H9 (cell line): ENCODE measurements at regions not wholly inside any gene's neighbourhood (a gene's known extent, or its start where the extent isn't known, plus 50 kb on each side); places are given as distances from the start of the nearest gene placed in this dataset.
A peak's percentile ranks its signal among the peaks of the same experiment; 100 is the strongest.

ENCODE experiments used
- DNase-seq: peaks from one replicate; pipeline ENCODE4 v3.0.0-alpha.2; 2017
- H2AFZ ChIP-seq: one replicate; pipeline ENCODE4 v1.6.1; 2013; ENCODE audit warnings: mild to moderate bottlenecking, low read length, control low read depth, moderate library complexity
- H2AK5ac ChIP-seq: 2 replicates; pipeline ENCODE4 v1.6.1; 2013; ENCODE audit warnings: low read length, control low read depth, mixed read lengths; ENCODE audit not compliant: insufficient read length
- H2BK120ac ChIP-seq: one replicate; pipeline ENCODE4 v1.6.1; 2013; ENCODE audit warnings: low read depth, mild to moderate bottlenecking, low read length, control low read depth, inconsistent platforms; ENCODE audit not compliant: poor library complexity, severe bottlenecking
- H2BK12ac ChIP-seq: 2 replicates; pipeline ENCODE4 v1.6.1; 2013; ENCODE audit warnings: low read length, control low read depth, mixed read lengths, low read depth; ENCODE audit not compliant: insufficient read length
- H2BK15ac ChIP-seq: 2 replicates; pipeline ENCODE4 v1.6.1; 2013; ENCODE audit warnings: low read depth, low read length, control low read depth
- H2BK20ac ChIP-seq: one replicate; pipeline ENCODE4 v1.6.1; 2013; ENCODE audit warnings: low read depth, mild to moderate bottlenecking, low read length, control low read depth, inconsistent platforms; ENCODE audit not compliant: poor library complexity, severe bottlenecking
- H2BK5ac ChIP-seq: 2 replicates; pipeline ENCODE4 v1.6.1; 2013; ENCODE audit warnings: low read length, control low read depth, mixed read lengths; ENCODE audit not compliant: insufficient read length
- H3K14ac ChIP-seq: 2 replicates; pipeline ENCODE4 v1.6.1; 2013; ENCODE audit warnings: low read length, control low read depth; ENCODE audit not compliant: insufficient read depth
- H3K18ac ChIP-seq: 2 replicates; pipeline ENCODE4 v1.6.1; 2013; ENCODE audit warnings: low read depth, mild to moderate bottlenecking, mixed read lengths, low read length, control low read depth; ENCODE audit not compliant: insufficient read length
- H3K23ac ChIP-seq: 2 replicates; pipeline ENCODE4 v1.6.1; 2013; ENCODE audit warnings: low read length, control low read depth, mixed read lengths, low read depth; ENCODE audit not compliant: insufficient read length
- H3K23me2 ChIP-seq: 2 replicates; pipeline ENCODE4 v1.6.1; 2013; ENCODE audit warnings: low read depth, mild to moderate bottlenecking, mixed read lengths, low read length, control low read depth; ENCODE audit not compliant: insufficient read length, poor library complexity, severe bottlenecking
- H3K27ac ChIP-seq: 2 replicates; pipeline ENCODE4 v1.5.1; 2013; ENCODE audit warnings: low read length, control low read depth, mixed read lengths, low read depth; ENCODE audit not compliant: insufficient read length
- H3K27me3 ChIP-seq: 2 replicates; pipeline ENCODE4 v1.6.1; 2013; ENCODE audit warnings: low read length, control low read depth, inconsistent platforms; ENCODE audit not compliant: insufficient read depth
- H3K4ac ChIP-seq: 2 replicates; pipeline ENCODE4 v1.6.1; 2013; ENCODE audit warnings: low read depth, mild to moderate bottlenecking, control low read depth, inconsistent platforms, low read length, moderate library complexity
- H3K4me1 ChIP-seq: 2 replicates; pipeline ENCODE4 v1.6.1; 2013; ENCODE audit warnings: low read length, control low read depth, inconsistent platforms; ENCODE audit not compliant: insufficient read depth
- H3K4me2 ChIP-seq: 2 replicates; pipeline ENCODE4 v1.6.1; 2013; ENCODE audit warnings: low read length, control low read depth, mixed read lengths; ENCODE audit not compliant: insufficient read length, insufficient read depth
- H3K56ac ChIP-seq: 2 replicates; pipeline ENCODE4 v1.6.1; 2013; ENCODE audit warnings: low read depth, mild to moderate bottlenecking, mixed read lengths, low read length, control low read depth; ENCODE audit not compliant: insufficient read length
- H3K79me1 ChIP-seq: 2 replicates; pipeline ENCODE4 v1.6.1; 2013; ENCODE audit warnings: low read depth, mild to moderate bottlenecking, moderate library complexity, low read length, control low read depth, inconsistent platforms; ENCODE audit not compliant: insufficient read depth, poor library complexity, severe bottlenecking
- H3K79me2 ChIP-seq: 2 replicates; pipeline ENCODE4 v1.6.1; 2013; ENCODE audit warnings: low read length, control low read depth, inconsistent platforms; ENCODE audit not compliant: insufficient read depth
- H3K9ac ChIP-seq: 2 replicates; pipeline ENCODE4 v1.6.1; 2013; ENCODE audit warnings: low read length, control low read depth, mixed read lengths; ENCODE audit not compliant: insufficient read length; ENCODE audit errors: extremely low read depth
- H3K9me3 ChIP-seq: one replicate; pipeline ENCODE4 v1.6.1; 2013; ENCODE audit warnings: low read depth, low read length, inconsistent platforms; ENCODE audit not compliant: control insufficient read depth
- H3T11ph ChIP-seq: one replicate; pipeline ENCODE4 v1.6.1; 2013; ENCODE audit warnings: mild to moderate bottlenecking, low read length, control low read depth, inconsistent platforms
- H4K20me1 ChIP-seq: one replicate; pipeline ENCODE4 v1.6.1; 2013; ENCODE audit not compliant: control insufficient read depth, insufficient read length, insufficient read depth
- H4K5ac ChIP-seq: 2 replicates; pipeline ENCODE4 v1.6.1; 2013; ENCODE audit warnings: low read depth, mild to moderate bottlenecking, mixed read lengths, low read length, control low read depth; ENCODE audit not compliant: insufficient read length
- H4K8ac ChIP-seq: replicated peaks from 2 replicates; pipeline ENCODE4 v1.6.1; 2013; ENCODE audit warnings: low read length, control low read depth, mixed read lengths, low read depth; ENCODE audit not compliant: insufficient read length
- H4K91ac ChIP-seq: 2 replicates; pipeline ENCODE4 v1.6.1; 2013; ENCODE audit warnings: low read depth, mild to moderate bottlenecking, moderate library complexity, mixed read lengths, low read length, control low read depth; ENCODE audit not compliant: insufficient read length
- H3K27ac Mint-ChIP-seq, 3 experiments: 2 replicates in 2 of 3; 3 replicates in 1 of 3; pipeline ENCODE4 v1.8.0; 2020 to 2021; ENCODE audit warnings: mixed read lengths in 3 of 3, mild to moderate bottlenecking in 1 of 3, moderate library complexity in 1 of 3
- H3K27me3 Mint-ChIP-seq: 2 replicates; pipeline ENCODE4 v1.8.0; 2021; ENCODE audit warnings: low read depth, mild to moderate bottlenecking, moderate library complexity, mixed read lengths
- H3K36me3 Mint-ChIP-seq, 3 experiments: 2 replicates in 2 of 3; 3 replicates in 1 of 3; pipeline ENCODE4 v1.8.0; 2020 to 2021; ENCODE audit warnings: low read depth in 3 of 3, mixed read lengths in 3 of 3; ENCODE audit not compliant: insufficient read depth in 1 of 3
- H3K4me1 Mint-ChIP-seq, 2 experiments: 2 replicates each; pipeline ENCODE4 v1.8.0; 2020; ENCODE audit warnings: mixed read lengths in 2 of 2
- H3K4me3 Mint-ChIP-seq, 2 experiments: 2 replicates in 1 of 2; 3 replicates in 1 of 2; pipeline ENCODE4 v1.8.0; 2020 to 2021; ENCODE audit warnings: mild to moderate bottlenecking in 2 of 2, mixed read lengths in 2 of 2, moderate library complexity in 1 of 2
- H3K9me3 Mint-ChIP-seq, 2 experiments: 2 replicates in 1 of 2; 3 replicates in 1 of 2; pipeline ENCODE4 v1.8.0; 2020; ENCODE audit warnings: mild to moderate bottlenecking in 2 of 2, mixed read lengths in 2 of 2, moderate library complexity in 1 of 2
- CTCF ChIP-seq: fragments of 200-600 bp; sonication (generic); conservative IDR thresholded peaks from 3 replicates; pipeline ENCODE4 v1.8.0; 2021; ENCODE audit warnings: antibody characterized with exemption, mild to moderate bottlenecking
- WGBS: extraction: QIAGEN DNeasy Blood & Tissue Kit; methylation state at CpG from one replicate; pipeline ENCODE4 v1.1.7; 2013; ENCODE audit warnings: missing lambda C conversion rate, low lambda C conversion rate, mixed read lengths; ENCODE audit not compliant: insufficient read length; ENCODE audit errors: extremely low coverage; 5-methylcytosine and 5-hydroxymethylcytosine counted together

DNA sequence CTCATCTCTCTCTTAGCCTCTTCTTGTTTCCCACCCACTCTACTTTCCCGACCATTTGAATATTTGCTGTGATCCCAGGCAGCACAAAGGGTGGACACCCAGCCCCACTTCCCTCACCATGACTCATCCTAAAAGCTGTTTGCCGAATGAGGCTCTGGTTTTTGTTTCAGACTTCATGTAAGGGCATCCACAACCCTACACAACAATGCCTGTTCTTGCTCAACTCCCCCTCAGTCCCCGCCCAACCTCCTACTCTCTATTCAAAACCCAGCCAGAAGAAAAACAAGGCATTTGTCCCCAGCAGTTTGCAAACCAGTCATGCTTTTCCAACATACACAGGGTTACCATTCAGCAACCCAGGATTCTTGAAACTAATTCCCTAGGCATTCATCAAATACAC lies 516.5 kb upstream of the CNKSR2 start:
- Histone ChIP-seq H3K23ac (no peak overlapping the region), H2BK120ac (no peak overlapping the region), H4K20me1 (no peaks in the 10 kb centered on the region), H4K91ac (no peak overlapping the region), H3K27me3 (no peaks in the 10 kb centered on the region), H4K5ac (no peak overlapping the region), H3K79me2 (no peaks in the 10 kb centered on the region), H2AFZ (no peak overlapping the region), H3K4ac (no peak overlapping the region), H3K23me2 (no peaks in the 10 kb centered on the region), H3K27ac (no peak overlapping the region), H3K9me3 (peaks cover 22% of the 10 kb centered on the region), H2BK20ac (no peak overlapping the region), H3K9ac (no peak overlapping the region), H2BK12ac (no peak overlapping the region), H4K8ac (no peak overlapping the region), H3K14ac (no peak overlapping the region), H3K4me1 (no peaks in the 10 kb centered on the region; the same call in 1 of the 2 replicates), H3K18ac (no peak overlapping the region), H3K4me2 (no peak overlapping the region), H3K56ac (no peak overlapping the region), H2BK15ac (no peak overlapping the region), H3T11ph (no peak overlapping the region), H2AK5ac (no peak overlapping the region), H3K79me1 (no peaks in the 10 kb centered on the region), H2BK5ac (no peak overlapping the region)
- H3K27ac Mint-ChIP-seq: peak overlapping the region in 2 of 3 experiments; percentile 94 to 96; a peak in 4 of 7 replicates
- no peak for DNase-seq
- H3K4me1 Mint-ChIP-seq: peaks cover 17 to 23% of the 10 kb centered on the region in 2 experiments
- no CpG with 5 or more reads among the region's 3 CpGs for WGBS
- peaks cover 3% of the 10 kb centered on the region; the same call in 1 of the 2 replicates for H3K27me3 Mint-ChIP-seq
- peaks cover 19 to 39% (median 35%) of the 10 kb centered on the region in 3 experiments for H3K36me3 Mint-ChIP-seq
- TF ChIP-seq CTCF: no peak
- H3K9me3 Mint-ChIP-seq: peaks cover 38 to 48% of the 10 kb centered on the region in 2 experiments
- no peak overlapping the region for H3K4me3 Mint-ChIP-seq
